ENCODE measurements at regions not wholly inside any gene's neighbourhood (a gene's known extent, or its start where the extent isn't known, plus 50 kb on each side); places are given as distances from the start of the nearest gene placed in this dataset.

GRCh38 chr13:99442273-99442895 is 58.9 kb upstream of the TM9SF2 start:
- H3K4me3 Mint-ChIP-seq: no peak overlapping the region

DNA sequence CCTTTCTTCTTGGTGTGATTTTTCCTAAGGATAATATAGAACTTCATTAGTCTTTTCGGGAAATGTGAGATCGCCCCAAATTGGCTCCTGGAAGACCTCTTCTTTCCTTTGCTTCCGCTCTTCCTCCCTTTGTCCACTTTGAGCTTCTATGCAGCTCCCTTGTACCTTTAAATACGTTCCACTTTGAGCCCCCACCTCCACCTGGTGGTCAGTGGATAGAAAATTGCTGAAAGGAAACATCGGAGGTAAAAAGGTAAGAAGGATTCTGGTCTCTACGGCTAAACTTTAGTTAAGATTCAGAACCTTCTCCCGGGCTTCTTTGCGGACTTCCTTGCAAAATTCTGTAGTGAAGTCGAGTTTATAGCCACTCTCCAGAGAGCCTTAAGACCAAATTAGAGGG is 55.0 kb upstream of the TM9SF2 start:
- H2AFZ ChIP-seq (replicated peaks): no peak overlapping the region
- DNase-seq (ENCODE audit: low spot score): no peak
- Mint-ChIP-seq H3K27me3 (ENCODE audit: insufficient read depth, low read depth) (peaks cover 4% of the 10 kb centered on the region), H3K4me3 (no peak overlapping the region), H3K4me1 (peaks cover 2% of the 10 kb centered on the region), H3K36me3 (no peaks in the 10 kb centered on the region), H3K9me3 (peaks cover 7% of the 10 kb centered on the region), H3K27ac (no peak overlapping the region)
- H3K4me1 ChIP-seq: no peaks in the 10 kb centered on the region
- H3K79me2 ChIP-seq (ENCODE audit: low read depth): no peaks in the 10 kb centered on the region
- no peaks in the 10 kb centered on the region for H3K9me3 ChIP-seq (ENCODE audit: low read depth)
- no peak for TF ChIP-seq EZH2 (IDR thresholded peaks at IDR 0.05)
- TF ChIP-seq, protein P1, sequence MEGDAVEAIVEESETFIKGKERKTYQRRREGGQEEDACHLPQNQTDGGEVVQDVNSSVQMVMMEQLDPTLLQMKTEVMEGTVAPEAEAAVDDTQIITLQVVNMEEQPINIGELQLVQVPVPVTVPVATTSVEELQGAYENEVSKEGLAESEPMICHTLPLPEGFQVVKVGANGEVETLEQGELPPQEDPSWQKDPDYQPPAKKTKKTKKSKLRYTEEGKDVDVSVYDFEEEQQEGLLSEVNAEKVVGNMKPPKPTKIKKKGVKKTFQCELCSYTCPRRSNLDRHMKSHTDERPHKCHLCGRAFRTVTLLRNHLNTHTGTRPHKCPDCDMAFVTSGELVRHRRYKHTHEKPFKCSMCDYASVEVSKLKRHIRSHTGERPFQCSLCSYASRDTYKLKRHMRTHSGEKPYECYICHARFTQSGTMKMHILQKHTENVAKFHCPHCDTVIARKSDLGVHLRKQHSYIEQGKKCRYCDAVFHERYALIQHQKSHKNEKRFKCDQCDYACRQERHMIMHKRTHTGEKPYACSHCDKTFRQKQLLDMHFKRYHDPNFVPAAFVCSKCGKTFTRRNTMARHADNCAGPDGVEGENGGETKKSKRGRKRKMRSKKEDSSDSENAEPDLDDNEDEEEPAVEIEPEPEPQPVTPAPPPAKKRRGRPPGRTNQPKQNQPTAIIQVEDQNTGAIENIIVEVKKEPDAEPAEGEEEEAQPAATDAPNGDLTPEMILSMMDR (IDR thresholded peaks at IDR 0.05): peak; percentile 40
- no peak for TF ChIP-seq EZH2phosphoT487 (IDR thresholded peaks at IDR 0.05)
- H3K27ac ChIP-seq: no peak overlapping the region
- H3K27me3 ChIP-seq: no peaks in the 10 kb centered on the region
- H3K36me3 ChIP-seq: no peaks in the 10 kb centered on the region
- H3F3A ChIP-seq (ENCODE audit: low read depth): peaks cover 13% of the 10 kb centered on the region
- H4K20me1 ChIP-seq (ENCODE audit: low read depth): no peaks in the 10 kb centered on the region
- H3K9ac ChIP-seq: no peak overlapping the region
- no peak overlapping the region for H3K4me2 ChIP-seq
- no peak overlapping the region for H3K4me3 ChIP-seq

More at GRCh38 chr13:99442273-99442895, 58.9 kb upstream of the TM9SF2 start:
- Histone ChIP-seq H3K9ac (no peak overlapping the region), H3K4me2 (no peak overlapping the region), H3F3A (ENCODE audit: low read depth) (peaks cover 13% of the 10 kb centered on the region), H3K36me3 (no peaks in the 10 kb centered on the region), H3K4me3 (no peak overlapping the region), H3K79me2 (ENCODE audit: low read depth) (no peaks in the 10 kb centered on the region), H3K27ac (no peak overlapping the region), H4K20me1 (ENCODE audit: low read depth) (no peaks in the 10 kb centered on the region), H3K27me3 (no peaks in the 10 kb centered on the region), H3K4me1 (no peaks in the 10 kb centered on the region), H2AFZ (replicated peaks) (no peak overlapping the region), H3K9me3 (ENCODE audit: low read depth) (no peaks in the 10 kb centered on the region)
- Mint-ChIP-seq H3K27ac (no peak overlapping the region), H3K4me1 (peaks cover 2% of the 10 kb centered on the region), H3K9me3 (peaks cover 5% of the 10 kb centered on the region), H3K36me3 (no peaks in the 10 kb centered on the region), H3K27me3 (ENCODE audit: insufficient read depth, low read depth) (peaks cover 4% of the 10 kb centered on the region)
- DNase-seq (ENCODE audit: low spot score): peak; percentile 60
- TF ChIP-seq, protein P1 (IDR thresholded peaks at IDR 0.05): peak; percentile 90
- TF ChIP-seq EZH2phosphoT487 (IDR thresholded peaks at IDR 0.05) (no peak), EZH2 (IDR thresholded peaks at IDR 0.05) (no peak)

GRCh38 chr13:99448546-99448945 is 52.7 kb upstream of the TM9SF2 start:
- no peak overlapping the region for H3K4me2 ChIP-seq
- peaks cover 15% of the 10 kb centered on the region for H3K9me3 Mint-ChIP-seq
- H3K36me3 ChIP-seq: no peaks in the 10 kb centered on the region
- H3K9me3 ChIP-seq (ENCODE audit: low read depth): no peaks in the 10 kb centered on the region
- H3K4me1 Mint-ChIP-seq: peaks cover 17% of the 10 kb centered on the region
- no peak overlapping the region for H3K27ac ChIP-seq
- H3K36me3 Mint-ChIP-seq: no peaks in the 10 kb centered on the region
- DNase-seq (ENCODE audit: low spot score): no peak
- TF ChIP-seq, protein P1 (IDR thresholded peaks at IDR 0.05): no peak
- TF ChIP-seq EZH2phosphoT487 (IDR thresholded peaks at IDR 0.05) (no peak), EZH2 (IDR thresholded peaks at IDR 0.05) (no peak)
- no peaks in the 10 kb centered on the region for H3K27me3 ChIP-seq
- H2AFZ ChIP-seq (replicated peaks): no peak overlapping the region
- H3K79me2 ChIP-seq (ENCODE audit: low read depth): no peaks in the 10 kb centered on the region
- peaks cover 2% of the 10 kb centered on the region for H3K27me3 Mint-ChIP-seq (ENCODE audit: insufficient read depth, low read depth)
- H4K20me1 ChIP-seq (ENCODE audit: low read depth): no peaks in the 10 kb centered on the region
- H3K4me3 ChIP-seq: no peak overlapping the region
- H3K4me3 Mint-ChIP-seq: no peak overlapping the region
- no peak overlapping the region for H3K27ac Mint-ChIP-seq
- H3K9ac ChIP-seq: no peak overlapping the region
- peaks cover 9% of the 10 kb centered on the region for H3K4me1 ChIP-seq
- H3F3A ChIP-seq (ENCODE audit: low read depth): peaks cover 15% of the 10 kb centered on the region

Data from neural progenitor cell (in vitro differentiated cells).